ENCODE measurements at regions not wholly inside any gene's neighbourhood (a gene's known extent, or its start where the extent isn't known, plus 50 kb on each side); places are given as distances from the start of the nearest gene placed in this dataset.

DNA sequence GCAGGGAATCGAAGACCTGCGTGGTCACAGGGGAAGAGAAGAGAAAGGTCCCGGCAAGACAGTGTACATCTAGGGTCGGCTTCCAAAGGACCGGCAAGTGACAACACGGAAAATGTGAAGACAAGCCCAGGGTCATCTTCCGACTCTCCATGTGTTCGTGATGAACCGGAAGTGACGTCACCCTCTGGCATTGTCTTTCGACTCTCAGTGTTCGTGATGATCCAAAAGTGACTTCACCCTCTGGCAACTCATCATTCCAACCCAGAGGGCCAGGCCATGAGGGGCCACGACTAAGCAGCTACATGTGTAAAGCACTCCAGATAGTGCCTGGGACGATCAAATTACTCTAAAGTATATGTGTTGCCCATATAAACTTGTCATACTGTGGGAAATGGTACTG is 290.8 kb downstream of the THBS2 start:
- H3K4me1 ChIP-seq = peaks cover 25% of the 10 kb centered on the region
- no peak for DNase-seq
- no peak overlapping the region for H3K4me3 ChIP-seq
- no peaks in the 10 kb centered on the region for H3K27me3 ChIP-seq
- peaks cover 19% of the 10 kb centered on the region for H3K9me3 ChIP-seq (replicated peaks)
- no peak overlapping the region for H3K27ac ChIP-seq
- no peaks in the 10 kb centered on the region for H3K36me3 ChIP-seq

DNA sequence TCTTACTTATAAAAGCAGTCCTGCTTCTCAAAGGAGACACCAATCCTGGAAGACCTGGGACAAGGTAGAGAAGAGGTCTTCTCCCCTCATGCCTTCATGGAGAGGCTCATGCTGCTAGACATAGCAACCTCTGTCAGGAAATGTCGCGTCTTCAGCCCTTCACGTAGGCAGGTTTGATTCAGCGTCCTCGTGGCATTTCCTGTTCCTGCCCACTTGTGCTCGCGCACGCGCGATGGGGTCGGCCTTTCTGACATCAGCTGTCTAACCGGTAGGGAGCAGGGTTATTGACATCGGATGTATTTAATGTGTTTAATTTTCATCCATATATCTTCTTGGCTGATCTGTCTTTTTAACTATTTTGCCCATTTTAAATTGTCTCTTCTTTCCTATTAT is 292.4 kb downstream of the THBS2 start:
- Histone ChIP-seq H3K27ac (no peak overlapping the region), H3K4me1 (peaks cover 28% of the 10 kb centered on the region), H3K36me3 (no peaks in the 10 kb centered on the region), H3K9me3 (replicated peaks) (peaks cover 11% of the 10 kb centered on the region), H3K4me3 (no peak overlapping the region), H3K27me3 (no peaks in the 10 kb centered on the region)
- no peak for DNase-seq

DNA sequence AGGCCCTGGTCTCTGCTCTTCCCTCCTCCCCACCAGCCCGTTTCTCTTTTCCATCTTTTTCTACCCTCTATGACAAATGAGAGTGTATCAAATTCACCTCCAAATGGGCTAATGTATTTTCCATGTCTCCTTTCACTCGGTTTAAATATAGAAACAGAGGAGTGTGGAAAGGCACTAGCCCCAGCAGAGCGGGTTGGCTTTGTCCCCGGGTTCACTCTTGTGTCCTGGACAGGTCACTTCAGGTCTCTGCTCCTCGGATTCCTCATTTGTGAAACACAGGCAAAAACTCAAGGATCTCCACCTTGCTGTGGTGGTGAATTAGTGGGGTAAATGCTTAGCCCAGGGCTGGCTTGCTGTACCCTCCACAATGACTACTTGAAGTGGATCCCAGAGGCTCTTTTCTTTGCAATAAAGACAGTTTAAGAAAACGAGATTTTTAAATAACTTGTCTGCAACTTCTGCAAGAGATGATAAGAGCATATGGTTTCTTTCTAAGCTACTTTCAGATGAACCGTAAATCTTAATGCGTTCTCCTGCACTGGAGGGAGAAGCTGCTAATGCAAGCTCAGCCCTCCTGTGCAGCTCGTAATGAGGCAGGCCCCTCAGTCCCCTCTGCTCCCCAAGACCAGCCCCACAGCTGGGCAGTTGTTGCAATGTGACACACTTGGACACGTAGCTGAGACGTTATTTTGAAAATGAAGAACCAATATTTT is 292.9 kb downstream of the THBS2 start:
- no peak for DNase-seq
- peaks cover 30% of the 10 kb centered on the region for H3K4me1 ChIP-seq
- no peak overlapping the region for H3K4me3 ChIP-seq
- peaks cover 7% of the 10 kb centered on the region for H3K9me3 ChIP-seq (replicated peaks)
- H3K36me3 ChIP-seq = no peaks in the 10 kb centered on the region
- H3K27ac ChIP-seq = no peak overlapping the region
- no peaks in the 10 kb centered on the region for H3K27me3 ChIP-seq

DNA sequence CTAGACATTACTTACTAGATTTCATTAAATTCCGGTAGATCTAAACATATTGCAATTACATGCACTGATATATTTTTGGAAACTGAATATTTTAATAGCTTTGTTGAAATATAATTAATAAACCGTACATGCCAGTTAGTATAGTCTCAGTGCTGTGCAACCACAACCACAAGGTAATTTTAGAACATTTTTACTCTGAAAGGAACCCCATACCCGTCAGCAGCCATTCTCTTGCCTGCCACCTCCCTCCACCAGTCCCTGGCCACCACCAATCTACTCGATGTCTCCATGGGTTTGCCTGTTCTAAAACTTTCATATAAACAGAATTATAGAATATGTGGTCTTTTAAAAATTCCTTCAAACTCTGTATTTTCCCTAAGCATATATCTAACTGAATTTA is 293.9 kb downstream of the THBS2 start:
- Histone ChIP-seq H3K36me3 (no peaks in the 10 kb centered on the region), H3K27me3 (no peaks in the 10 kb centered on the region), H3K4me3 (no peak overlapping the region), H3K27ac (no peak overlapping the region), H3K4me1 (peaks cover 38% of the 10 kb centered on the region), H3K9me3 (replicated peaks) (no peaks in the 10 kb centered on the region; the same call in 1 of the 2 replicates)
- DNase-seq = peak in 1 of 2 experiments; percentile 29

DNA sequence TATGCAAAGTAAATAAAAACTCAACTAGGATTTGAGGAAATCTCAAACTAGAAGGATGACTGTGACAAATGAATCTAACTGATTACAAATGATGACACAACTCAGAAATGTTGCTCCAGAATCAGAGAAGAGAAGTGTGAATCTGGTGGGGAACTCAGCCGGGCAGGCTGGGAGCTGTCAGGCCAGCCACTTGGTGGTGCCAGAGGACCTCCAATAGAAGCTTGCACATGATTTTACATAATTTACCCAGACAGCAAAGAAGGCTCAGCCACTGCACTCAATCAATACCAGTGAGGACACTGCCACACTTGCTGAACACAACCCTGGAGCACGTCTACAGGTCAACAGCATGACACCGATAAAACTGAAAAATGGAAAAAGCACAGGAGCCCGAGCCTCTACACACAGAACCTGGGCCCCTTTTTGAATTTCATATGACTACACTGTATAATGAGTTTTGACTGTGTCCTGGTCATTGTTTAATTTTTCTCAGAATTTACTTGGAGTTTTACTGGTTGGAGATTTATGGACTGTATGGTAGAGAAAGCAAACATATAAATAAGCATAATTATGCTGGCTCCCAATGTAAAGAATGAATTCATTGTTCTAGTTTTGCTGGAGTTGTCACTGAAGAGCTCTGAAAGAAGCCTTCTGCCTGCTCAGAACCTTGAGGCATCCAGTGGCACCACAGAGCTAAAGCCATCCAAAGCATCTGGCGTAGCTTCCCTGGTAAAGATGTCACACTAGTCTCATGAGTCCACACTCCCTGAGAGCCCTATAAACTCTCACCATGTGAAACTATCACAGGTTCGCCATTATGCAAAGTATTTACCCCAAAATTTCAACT is 296.5 kb downstream of the THBS2 start:
- peak overlapping the region; percentile 90 for H3K27ac ChIP-seq
- H3K4me1 ChIP-seq = peaks cover 46% of the 10 kb centered on the region
- H3K4me3 ChIP-seq = peak overlapping the region; percentile 36
- H3K27me3 ChIP-seq = no peaks in the 10 kb centered on the region
- H3K9me3 ChIP-seq (replicated peaks) = no peaks in the 10 kb centered on the region
- peak; percentile 89 to 93 for DNase-seq
- H3K36me3 ChIP-seq = no peaks in the 10 kb centered on the region

DNA sequence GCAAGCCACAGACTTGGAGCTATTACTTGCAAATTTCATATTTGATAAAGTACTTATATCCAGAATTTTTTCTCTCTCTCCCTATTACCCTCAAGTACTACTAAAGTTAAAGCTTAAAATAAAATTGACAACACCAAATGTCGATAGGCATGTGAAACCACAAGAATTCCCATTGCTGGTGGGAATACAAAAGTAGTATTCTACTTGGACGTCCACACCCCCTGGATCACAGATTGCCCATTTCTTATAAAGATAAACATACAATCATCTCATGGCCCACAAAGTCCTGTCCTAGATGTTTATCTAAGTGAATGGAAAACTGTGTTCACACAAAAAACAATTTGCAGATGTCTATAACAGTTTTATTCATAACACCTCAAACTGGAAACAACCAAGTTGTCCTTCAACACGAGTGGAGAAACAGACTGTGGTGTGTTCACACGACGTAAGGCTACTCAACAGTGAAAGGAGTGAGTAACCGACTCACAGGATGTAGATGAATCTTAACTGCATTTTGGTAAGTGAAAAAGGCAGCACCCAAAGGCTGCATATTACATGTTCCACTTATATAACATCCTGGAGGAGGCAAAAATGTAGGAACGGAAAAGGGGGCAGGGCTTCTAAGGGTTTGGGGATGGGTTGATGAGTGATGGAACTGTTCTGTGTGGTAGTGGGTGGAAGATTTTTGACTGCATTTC is 297.4 kb downstream of the THBS2 start:
- H3K27ac ChIP-seq = peak overlapping the region; percentile 90
- peak overlapping the region; percentile 36 for H3K4me3 ChIP-seq
- DNase-seq = peak; percentile 61 to 82
- no peaks in the 10 kb centered on the region for H3K27me3 ChIP-seq
- H3K9me3 ChIP-seq (replicated peaks) = no peaks in the 10 kb centered on the region
- H3K4me1 ChIP-seq = peaks cover 50% of the 10 kb centered on the region
- H3K36me3 ChIP-seq = no peaks in the 10 kb centered on the region

DNA sequence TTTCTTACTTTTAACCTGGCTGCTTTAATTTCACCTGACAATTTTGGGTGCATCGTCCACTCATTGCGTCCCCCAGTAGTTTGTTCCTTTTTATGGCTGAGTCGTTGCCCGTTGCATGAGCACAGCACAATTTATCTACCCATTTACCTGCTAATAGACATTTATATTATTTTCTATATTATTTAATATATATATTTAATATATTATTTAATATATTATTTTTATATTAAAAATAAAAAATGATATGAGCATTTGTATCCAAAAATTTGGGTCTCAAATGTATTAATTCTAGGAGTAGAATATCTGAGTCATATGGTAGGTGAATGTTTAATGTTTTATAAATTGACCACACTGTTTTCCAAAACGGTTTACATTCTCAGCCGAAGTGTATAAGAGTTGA is 300.2 kb downstream of the THBS2 start:
- Histone ChIP-seq H3K27me3 (no peaks in the 10 kb centered on the region), H3K9me3 (replicated peaks) (no peaks in the 10 kb centered on the region), H3K27ac (no peak overlapping the region), H3K36me3 (no peaks in the 10 kb centered on the region), H3K4me3 (no peak overlapping the region), H3K4me1 (peaks cover 41% of the 10 kb centered on the region)
- no peak for DNase-seq

DNA sequence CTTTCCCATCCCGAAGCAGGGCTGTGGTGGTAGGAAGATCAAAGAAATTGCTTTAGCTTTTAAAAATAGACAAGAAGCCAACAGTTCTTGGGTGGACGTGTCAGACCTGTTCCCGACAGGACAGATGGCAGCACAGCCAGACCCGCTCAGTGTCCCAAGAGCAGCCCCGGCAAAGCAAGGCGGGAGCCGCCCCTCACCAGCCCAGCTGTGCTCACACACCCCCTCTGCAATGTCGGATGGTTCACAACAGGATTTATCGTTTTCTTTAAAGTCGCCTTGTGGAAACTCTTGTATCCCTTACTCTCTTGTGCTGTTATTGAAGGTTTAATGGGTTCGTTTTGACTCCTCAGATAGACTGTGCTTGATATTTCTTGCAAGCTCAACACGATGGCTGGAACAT is 302.4 kb downstream of the THBS2 start:
- Histone ChIP-seq H3K4me1 (peaks cover 26% of the 10 kb centered on the region), H3K27me3 (no peaks in the 10 kb centered on the region), H3K27ac (peak overlapping the region; percentile 31), H3K36me3 (no peaks in the 10 kb centered on the region), H3K4me3 (peak overlapping the region; percentile 37), H3K9me3 (replicated peaks) (no peaks in the 10 kb centered on the region)
- DNase-seq = peak; percentile 41 to 43

DNA sequence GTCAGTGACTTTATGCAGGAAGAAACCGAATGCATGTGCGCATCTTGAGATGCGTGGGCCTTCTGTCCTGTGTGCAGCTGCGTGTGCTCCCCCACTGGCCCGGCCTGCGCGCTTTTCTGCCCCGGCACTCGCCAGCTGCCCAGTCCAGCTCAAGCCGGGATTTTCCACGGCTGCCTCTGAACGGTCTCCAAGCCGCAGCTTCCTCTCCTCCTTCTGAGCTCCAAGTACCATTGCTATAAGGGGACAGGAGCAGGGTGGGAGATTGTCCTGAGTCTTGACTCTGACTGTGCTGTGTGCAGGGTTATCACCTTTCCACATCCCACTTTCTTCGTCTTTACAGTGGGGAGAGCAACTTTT is 302.8 kb downstream of the THBS2 start:
- peak; percentile 28 to 47 for DNase-seq
- no peaks in the 10 kb centered on the region for H3K9me3 ChIP-seq (replicated peaks)
- peaks cover 23% of the 10 kb centered on the region for H3K4me1 ChIP-seq
- H3K27me3 ChIP-seq = no peaks in the 10 kb centered on the region
- peak overlapping the region; percentile 31 for H3K27ac ChIP-seq
- peak overlapping the region; percentile 37 for H3K4me3 ChIP-seq
- H3K36me3 ChIP-seq = no peaks in the 10 kb centered on the region

DNA sequence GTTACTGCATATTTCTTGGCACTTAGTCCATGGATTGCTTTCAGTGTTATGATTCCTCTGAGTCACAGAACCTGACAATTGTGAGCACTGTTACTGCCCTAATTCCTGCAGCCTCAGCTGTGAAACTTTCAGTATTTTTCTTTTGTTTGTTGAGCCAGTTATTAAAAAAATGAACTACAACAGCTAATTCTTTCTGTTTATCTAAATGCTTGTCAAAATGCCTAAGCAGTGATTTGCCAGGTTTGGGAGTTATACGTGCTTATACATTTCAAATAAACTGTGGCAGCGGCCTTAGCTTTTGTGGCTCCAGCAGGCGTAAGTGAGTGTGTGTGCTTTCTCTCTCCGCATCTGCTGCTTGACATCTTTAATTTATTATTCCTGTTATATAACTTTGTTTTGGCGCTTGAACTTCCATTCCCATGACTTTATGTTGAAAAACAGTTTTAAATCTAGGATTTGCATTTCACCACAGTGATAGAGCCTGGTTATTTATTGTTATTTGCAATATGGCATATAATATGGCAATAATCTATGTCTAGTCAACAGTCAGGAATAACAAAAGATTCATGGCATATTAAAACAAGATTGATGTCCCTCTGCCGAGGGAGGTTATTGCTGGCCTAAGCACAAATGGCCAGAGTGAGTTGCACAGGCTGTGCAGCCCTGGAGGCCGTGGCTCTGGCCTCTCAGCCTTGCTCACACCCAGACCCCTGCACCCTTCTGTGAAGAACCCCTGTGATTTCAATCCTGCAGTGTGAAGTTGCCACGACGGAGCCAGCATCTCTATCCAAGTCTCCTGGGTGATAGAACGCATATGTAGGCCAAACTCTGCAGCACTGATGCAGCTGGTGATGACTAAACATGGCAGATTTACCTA is 303.4 kb downstream of the THBS2 start:
- Histone ChIP-seq H3K4me3 (no peak overlapping the region), H3K27me3 (no peaks in the 10 kb centered on the region), H3K27ac (peak overlapping the region; percentile 31; the same call in 1 of the 2 replicates), H3K36me3 (no peaks in the 10 kb centered on the region), H3K4me1 (peaks cover 17% of the 10 kb centered on the region), H3K9me3 (replicated peaks) (no peaks in the 10 kb centered on the region)
- no peak for DNase-seq

DNA sequence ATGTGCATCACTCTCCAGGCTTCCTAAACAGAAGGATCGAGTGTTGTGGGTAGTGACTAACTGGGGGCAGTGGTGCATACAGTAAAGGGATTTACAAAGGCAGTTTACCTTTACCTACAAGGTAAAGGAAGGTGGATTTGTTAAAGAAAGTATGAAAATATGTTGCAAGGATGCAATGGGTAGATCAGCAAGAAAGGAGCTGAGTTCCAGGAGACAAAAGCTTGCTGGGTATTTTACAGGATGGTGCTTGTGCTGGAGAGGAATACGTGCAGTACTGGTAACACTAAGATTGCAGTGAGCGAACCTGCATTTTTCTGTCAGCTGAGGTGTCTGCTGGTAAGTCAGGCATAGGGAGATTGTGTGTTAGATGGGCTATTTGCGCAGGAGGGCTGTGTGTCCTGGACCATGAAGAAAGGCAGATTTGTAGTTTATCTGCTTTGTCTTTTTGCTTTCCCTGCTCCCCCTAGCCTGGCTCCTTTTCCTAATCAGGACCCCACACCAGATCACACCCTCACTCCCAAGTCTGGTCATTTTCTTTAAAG is 304.6 kb downstream of the THBS2 start:
- Histone ChIP-seq H3K27me3 (no peaks in the 10 kb centered on the region), H3K4me3 (no peak overlapping the region), H3K4me1 (peaks cover 10% of the 10 kb centered on the region), H3K27ac (no peak overlapping the region), H3K36me3 (no peaks in the 10 kb centered on the region), H3K9me3 (replicated peaks) (no peaks in the 10 kb centered on the region)
- no peak for DNase-seq

DNA sequence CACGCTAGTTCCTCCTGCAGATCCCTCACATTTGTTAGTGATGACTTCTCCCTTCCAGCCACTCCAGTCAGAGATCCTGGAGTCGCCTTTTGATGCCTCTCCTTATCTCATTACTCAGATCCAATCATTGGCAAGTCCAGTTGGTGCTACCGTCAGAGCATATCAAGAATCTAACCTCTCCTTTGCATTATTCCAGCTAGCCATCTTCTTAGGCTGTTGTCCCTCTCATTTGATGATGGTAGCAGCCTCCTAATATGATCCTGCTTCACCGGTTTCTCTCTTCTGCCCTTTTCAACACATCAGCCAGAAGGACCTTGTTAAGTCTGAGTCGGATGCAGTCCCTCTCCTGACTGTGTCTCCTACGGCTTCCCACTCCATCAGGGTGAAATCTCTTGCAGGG is 305.6 kb downstream of the THBS2 start:
- Histone ChIP-seq H3K4me3 (no peak overlapping the region), H3K9me3 (replicated peaks) (no peaks in the 10 kb centered on the region), H3K27ac (no peak overlapping the region), H3K36me3 (no peaks in the 10 kb centered on the region), H3K27me3 (no peaks in the 10 kb centered on the region), H3K4me1 (peaks cover 14% of the 10 kb centered on the region)
- DNase-seq = no peak

DNA sequence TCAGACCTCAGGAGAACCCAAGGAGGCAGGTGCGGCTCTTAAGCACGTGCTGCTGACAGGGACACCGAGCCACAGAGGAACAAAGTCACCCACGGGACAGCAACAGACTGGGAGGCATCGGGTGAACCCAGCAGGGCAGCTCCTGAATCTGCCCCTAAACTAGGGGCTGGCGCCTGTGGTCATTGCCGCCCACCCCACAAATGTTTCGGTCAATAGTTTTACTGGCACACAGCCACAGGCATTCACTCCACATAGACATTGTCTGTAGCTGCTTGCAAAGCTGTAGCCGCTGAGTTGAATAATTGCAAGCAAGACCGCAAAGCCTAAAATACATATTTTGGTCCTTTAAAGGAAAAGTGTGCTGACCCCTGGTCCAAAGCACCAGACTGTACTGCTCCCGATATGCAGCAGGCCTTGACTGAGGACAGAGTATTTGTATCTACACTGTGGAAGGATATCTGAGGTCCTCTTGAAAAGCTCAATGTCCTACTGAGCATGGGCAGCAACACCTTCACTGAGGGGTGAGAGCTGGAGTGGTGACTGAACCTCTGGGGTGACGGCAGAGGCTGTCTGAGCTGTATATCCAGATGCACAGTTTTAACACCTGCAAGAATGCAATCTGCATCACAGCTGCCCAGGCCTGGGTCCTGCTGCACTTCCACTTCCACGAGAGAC is 310.3 kb downstream of the THBS2 start:
- Histone ChIP-seq H3K9me3 (replicated peaks) (no peaks in the 10 kb centered on the region), H3K36me3 (no peaks in the 10 kb centered on the region), H3K4me3 (no peak overlapping the region), H3K27me3 (no peaks in the 10 kb centered on the region), H3K27ac (peak overlapping the region; percentile 18; the same call in 1 of the 2 replicates), H3K4me1 (peaks cover 15% of the 10 kb centered on the region)
- DNase-seq = peak; percentile 49 to 60

DNA sequence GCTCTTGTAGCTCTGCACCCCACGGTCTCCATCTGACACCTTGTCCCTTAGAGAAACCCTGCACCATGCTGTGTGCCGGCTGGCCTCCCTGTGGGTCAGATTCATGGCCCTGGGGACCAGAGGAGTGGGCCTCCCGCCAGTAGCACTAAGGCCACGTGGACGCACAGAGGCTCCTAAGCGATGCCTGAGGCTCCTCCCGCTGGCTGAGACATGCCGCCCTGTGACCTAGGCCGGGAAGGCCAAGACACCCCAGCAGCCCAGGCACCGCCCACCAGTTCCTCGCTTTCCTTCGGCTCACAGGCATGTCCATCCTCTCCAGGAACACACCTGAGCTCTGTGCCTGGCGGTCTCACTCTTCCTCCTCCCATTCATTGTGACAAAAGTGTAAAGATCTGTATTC is 311.0 kb downstream of the THBS2 start:
- DNase-seq = no peak
- Histone ChIP-seq H3K4me3 (no peak overlapping the region), H3K36me3 (no peaks in the 10 kb centered on the region), H3K9me3 (replicated peaks) (no peaks in the 10 kb centered on the region), H3K27me3 (no peaks in the 10 kb centered on the region), H3K4me1 (peaks cover 19% of the 10 kb centered on the region), H3K27ac (peak overlapping the region; percentile 18; the same call in 1 of the 2 replicates)

Measured in SJCRH30 (cell line).